Left renal pelvis (tissue), 4 donors: ENCODE measurements at regions not wholly inside any gene's neighbourhood (a gene's known extent, or its start where the extent isn't known, plus 50 kb on each side); places are given as distances from the start of the nearest gene placed in this dataset.
A peak's percentile ranks its signal among the peaks of the same experiment; 100 is the strongest.

Source experiments
- DNase-seq, 4 donors: peaks; one replicate each; pipeline ENCODE4 v3.0.0-alpha.2; 2013; ENCODE audit warnings: low read depth in 4 of 4, low spot score in 3 of 4

- DNase-seq = no peak
These were observed 664.5 kb upstream of the NR5A2 start for GRCh38 chr1:199362996-199363395.

- no peak for DNase-seq
These were observed 654.4 kb upstream of the NR5A2 start for GRCh38 chr1:199373139-199373538.

- DNase-seq = no peak
These were observed 650.3 kb upstream of the NR5A2 start for GRCh38 chr1:199377211-199377610.

GRCh38 chr1:199383793-199384192, 643.7 kb upstream of the NR5A2 start:
- DNase-seq = no peak

GRCh38 chr1:199394856-199395255, 632.7 kb upstream of the NR5A2 start:
- no peak for DNase-seq

- DNase-seq = no peak
These were observed 631.1 kb upstream of the NR5A2 start for GRCh38 chr1:199396456-199396855.

GRCh38 chr1:199399996-199400724, 627.4 kb upstream of the NR5A2 start:
- DNase-seq = no peak

- DNase-seq = no peak
These were observed 623.9 kb upstream of the NR5A2 start for GRCh38 chr1:199403531-199404116.

GRCh38 chr1:199404191-199404590, 623.3 kb upstream of the NR5A2 start:
- no peak for DNase-seq

- DNase-seq = no peak
These were observed 622.5 kb upstream of the NR5A2 start for GRCh38 chr1:199404976-199405375.

GRCh38 chr1:199405634-199406196, 621.8 kb upstream of the NR5A2 start:
- DNase-seq = no peak

DNA sequence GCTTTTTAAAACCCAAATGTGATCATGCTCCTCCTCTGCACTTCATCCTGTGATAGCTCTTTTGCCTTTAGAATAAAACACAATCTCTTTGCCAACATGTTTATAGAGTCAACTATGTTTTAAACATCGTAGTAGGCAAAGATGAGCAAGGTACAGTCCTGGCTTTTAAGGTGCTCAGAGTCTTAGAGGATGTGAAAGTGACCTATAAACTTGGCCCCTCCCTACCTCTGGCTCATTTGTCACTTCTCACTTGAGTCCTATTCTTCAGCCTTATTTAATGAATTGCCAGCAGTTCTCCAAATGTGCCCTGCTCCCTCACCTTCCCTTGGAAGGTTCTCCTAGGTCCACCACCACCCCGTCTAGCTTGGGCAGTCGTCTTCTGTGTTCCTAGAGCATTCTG, 617.0 kb upstream of the NR5A2 start:
- no peak for DNase-seq

DNA sequence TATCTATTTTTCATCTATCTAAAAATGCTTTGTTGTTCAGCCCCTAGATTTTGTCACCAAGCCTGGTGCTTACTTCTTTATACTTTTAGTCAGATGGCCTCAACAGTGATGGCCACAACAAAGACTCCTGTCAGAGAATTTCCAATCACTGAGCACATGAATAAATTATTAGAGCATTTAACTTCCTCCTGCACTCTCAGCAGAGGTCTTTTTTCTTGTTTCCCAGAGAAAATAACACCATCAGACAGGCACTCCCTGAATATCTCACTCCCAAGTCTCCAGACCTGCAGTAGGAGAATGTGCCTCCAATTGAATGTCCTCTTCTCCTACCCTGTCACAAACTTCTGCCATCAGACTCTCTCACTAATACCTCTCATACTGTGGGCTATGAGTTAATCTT, 616.0 kb upstream of the NR5A2 start:
- peak in 1 of 4 donors; percentile 0 for DNase-seq

DNA sequence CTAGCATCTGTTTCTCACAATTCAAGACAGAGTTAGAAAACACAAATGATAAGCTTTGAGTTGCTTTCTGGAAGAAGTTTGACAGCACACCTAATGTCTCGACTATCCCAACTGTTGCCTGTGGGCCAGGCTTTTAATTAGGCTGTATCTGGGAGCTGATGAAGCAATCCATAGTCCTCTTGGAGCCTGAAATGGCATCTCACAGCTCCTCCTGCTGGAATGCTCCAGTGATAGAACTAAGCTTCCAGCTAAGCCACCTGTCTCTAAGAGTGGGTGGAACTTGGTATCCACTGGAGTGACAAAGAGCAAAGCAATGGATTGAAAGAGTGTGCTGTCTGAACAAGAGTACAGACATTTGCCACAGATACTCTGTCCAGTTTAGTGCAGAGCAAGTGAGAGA, 605.3 kb upstream of the NR5A2 start:
- DNase-seq = no peak

DNA sequence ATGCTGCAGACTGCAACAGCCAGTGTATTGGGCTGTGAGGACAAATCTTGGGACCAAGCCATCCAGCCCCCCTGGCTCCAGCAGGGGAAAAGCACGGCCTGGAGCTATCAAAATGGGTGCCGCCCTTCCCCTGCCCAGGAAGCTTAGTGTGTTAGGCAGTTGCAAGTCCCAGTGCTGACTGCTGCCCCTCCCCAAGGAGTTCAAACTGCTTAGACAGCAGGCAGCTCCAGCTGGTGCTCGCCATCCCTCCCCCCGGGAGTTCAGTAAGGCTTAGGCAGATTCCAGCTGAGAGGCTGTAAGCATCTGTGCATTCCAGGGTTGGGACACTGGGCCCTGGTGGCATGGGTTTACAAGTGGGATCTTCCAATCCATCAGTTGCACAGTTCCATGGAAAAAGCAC, 579.6 kb upstream of the NR5A2 start:
- no peak for DNase-seq

DNA sequence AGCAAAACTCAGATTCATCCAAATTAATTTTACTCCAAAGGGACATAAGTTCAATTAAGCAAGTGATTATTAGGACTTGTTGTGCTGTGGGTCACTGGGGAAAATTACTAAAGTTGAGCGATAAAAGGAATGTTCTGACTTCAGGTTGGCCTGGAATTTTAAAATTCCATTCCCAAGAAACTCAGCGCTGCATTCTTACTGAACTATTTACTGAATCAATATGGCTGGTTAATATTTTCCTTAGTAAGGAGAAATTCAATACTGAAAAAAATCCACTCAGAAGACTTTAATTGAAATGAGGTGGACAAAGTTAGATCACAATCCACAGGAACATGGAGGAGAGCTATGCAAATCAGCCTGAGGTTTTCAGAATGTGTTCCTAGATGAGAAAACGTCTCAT, 578.9 kb upstream of the NR5A2 start:
- DNase-seq = no peak

DNA sequence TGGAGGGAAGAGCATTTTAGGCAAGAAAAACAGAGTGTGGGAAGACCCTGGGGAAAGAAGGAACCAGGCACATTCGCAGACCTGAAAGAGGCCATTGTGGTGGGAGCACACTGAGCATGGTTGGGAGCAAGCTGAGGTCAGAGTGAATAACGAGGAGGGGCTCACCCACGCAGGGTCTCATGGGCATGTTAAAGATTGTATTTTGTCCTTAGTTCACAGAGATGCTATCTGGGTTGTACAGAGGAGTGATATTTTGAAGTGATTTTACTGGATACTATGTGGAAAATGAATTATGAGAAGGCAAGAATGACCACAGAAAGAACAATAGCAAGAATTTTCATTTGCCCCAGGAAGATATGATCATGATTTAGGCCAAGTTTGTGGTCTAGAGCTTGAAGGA, 578.3 kb upstream of the NR5A2 start:
- no peak for DNase-seq

GRCh38 chr1:199449681-199450080, 577.8 kb upstream of the NR5A2 start:
- no peak for DNase-seq

GRCh38 chr1:199452627-199453026, 574.9 kb upstream of the NR5A2 start:
- DNase-seq = no peak

- no peak for DNase-seq
These were observed 573.8 kb upstream of the NR5A2 start for GRCh38 chr1:199453723-199454122.

DNA sequence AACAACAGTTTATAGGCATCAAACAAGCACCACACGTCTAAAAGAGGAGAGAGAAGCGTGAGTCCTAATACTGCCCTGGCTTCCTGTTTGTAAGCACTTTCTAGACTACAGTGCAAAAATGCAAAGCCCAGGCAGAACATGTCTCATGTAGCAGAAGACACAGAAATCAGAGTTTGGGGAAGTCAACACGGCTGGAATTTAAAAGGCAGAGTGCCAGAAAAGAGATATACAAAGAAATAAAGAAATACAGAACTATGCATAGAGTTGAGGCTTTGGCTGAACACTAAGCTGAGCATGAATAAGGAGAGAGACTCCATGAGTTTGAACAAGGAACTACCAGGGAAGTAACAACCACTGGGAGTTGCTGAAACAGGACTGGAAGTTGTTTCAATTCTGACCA, 566.6 kb upstream of the NR5A2 start:
- DNase-seq = no peak

DNA sequence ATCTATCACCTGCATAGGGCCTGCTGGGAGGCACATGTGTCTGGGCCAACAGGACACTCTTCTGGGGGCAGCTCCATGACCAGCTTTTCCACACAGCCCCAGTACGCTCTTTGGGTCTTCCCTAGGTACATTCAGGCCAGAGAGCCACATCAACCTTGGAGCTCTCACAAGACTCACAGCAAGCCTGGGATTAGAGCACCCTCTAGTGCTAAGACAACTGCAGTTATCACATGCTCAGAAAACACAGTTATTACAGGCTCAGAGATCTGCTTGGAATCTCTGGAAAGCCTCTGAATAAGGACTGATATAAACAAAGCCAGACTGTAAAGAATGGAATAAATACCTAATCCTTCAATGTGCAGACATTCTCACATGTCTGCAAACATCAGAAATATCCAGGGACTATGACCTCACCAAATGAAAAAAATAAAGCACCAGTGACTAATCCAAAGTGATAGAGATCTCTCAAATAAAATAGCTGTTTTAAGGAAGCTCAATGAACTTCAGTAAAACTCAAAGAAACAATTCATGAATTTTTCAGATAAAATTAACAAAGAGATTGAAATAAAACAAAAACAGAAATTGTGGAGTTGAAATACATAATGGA, 563.9 kb upstream of the NR5A2 start:
- DNase-seq = no peak
